BJ (cell line): ENCODE measurements at regions not wholly inside any gene's neighbourhood (a gene's known extent, or its start where the extent isn't known, plus 50 kb on each side); places are given as distances from the start of the nearest gene placed in this dataset.

ENCODE experiments used
- CTCF ChIA-PET: fragments of 350-600 bp; formaldehyde crosslinking; extraction: SDS; loops from one replicate; lab custom pipeline; 2021; ENCODE audit warnings: antibody characterized with exemption, inconsistent platforms; lab: Yijun Ruan, JAX
- POLR2A ChIA-PET: fragments of 300-600 bp; sonication (Branson Sonifier 250); formaldehyde crosslinking; extraction: SDS; loops from one replicate; lab custom pipeline; 2021; ENCODE audit warnings: antibody characterized with exemption; lab: Charles Lee
- DNase-seq: peaks from one replicate; pipeline ENCODE4 v3.0.0-alpha.2; 2011; ENCODE audit warnings: low read depth
- H3K27me3 ChIP-seq: 2 replicates; pipeline ENCODE4 v1.6.0; 2011; ENCODE audit warnings: low read length; ENCODE audit not compliant: control insufficient read depth, insufficient read depth
- H3K36me3 ChIP-seq: 2 replicates; pipeline ENCODE4 v1.5.1; 2011; ENCODE audit warnings: low read length; ENCODE audit not compliant: control insufficient read depth, insufficient read depth
- H3K4me3 ChIP-seq: 2 replicates; pipeline ENCODE4 v1.5.1; 2011; ENCODE audit warnings: low read depth, mild to moderate bottlenecking, control low read depth, low read length
- TF ChIP-seq, protein P1 (sequence below): IDR thresholded peaks from 2 replicates; pipeline ENCODE4 v1.5.1; 2011; ENCODE audit warnings: low read depth, mild to moderate bottlenecking, control low read depth, inconsistent platforms, low read length, moderate library complexity; ENCODE audit not compliant: insufficient read depth

- CTCF ChIA-PET = interaction anchor here (0.8 kb wide), 1 partner anchor 46 kb away, joined by 3 read pairs; no protein-coding TSS in a partner anchor
- Histone ChIP-seq H3K4me3 (no peak overlapping the region), H3K27me3 (peaks cover 3% of the 10 kb centered on the region), H3K36me3 (no peaks in the 10 kb centered on the region)
- POLR2A ChIA-PET = no interaction called here
- TF ChIP-seq, protein P1, sequence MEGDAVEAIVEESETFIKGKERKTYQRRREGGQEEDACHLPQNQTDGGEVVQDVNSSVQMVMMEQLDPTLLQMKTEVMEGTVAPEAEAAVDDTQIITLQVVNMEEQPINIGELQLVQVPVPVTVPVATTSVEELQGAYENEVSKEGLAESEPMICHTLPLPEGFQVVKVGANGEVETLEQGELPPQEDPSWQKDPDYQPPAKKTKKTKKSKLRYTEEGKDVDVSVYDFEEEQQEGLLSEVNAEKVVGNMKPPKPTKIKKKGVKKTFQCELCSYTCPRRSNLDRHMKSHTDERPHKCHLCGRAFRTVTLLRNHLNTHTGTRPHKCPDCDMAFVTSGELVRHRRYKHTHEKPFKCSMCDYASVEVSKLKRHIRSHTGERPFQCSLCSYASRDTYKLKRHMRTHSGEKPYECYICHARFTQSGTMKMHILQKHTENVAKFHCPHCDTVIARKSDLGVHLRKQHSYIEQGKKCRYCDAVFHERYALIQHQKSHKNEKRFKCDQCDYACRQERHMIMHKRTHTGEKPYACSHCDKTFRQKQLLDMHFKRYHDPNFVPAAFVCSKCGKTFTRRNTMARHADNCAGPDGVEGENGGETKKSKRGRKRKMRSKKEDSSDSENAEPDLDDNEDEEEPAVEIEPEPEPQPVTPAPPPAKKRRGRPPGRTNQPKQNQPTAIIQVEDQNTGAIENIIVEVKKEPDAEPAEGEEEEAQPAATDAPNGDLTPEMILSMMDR = no peak
- DNase-seq = no peak
Measured at GRCh38 chr3:197425485-197426120, 127.2 kb upstream of the DLG1 start.

DNA sequence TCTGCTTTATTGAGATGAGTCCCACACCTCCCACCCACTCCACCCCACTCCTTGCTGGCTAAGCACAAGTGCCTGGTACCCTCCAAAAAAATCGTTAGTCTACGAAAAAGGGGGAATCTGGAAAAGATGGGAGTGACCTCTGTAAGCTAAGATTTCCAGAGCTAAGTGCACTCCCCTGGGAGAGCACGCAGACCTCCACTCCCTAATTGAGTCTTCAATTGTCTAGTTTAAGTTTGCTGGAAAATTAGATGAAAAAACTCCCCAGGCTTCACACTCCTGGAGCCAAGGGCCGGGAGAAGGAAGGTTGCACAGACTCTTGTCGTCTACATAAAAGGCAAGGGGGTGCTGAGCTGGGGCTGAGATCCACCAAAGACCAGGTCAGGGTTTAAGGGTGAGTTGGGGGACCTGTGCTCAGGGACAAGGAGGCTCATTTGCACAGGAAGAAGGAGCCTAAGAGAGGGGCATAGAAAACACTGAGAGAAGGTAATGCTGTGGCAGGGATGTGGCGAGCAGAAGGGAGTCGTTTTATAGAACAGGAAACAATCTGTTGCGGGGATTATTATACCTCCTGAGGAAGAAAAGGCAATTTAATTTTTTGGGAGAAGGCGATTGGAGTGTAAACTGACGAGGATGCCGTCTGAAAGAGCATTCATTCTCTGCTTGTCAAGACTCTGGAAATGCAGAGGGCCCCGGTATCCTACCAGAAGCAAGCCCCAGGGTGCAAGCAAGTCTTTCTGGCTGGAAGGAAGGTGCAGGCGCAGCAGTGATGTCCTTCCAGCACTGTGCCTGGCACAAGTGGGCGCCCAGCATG, 126.5 kb upstream of the DLG1 start:
- Histone ChIP-seq H3K27me3 (peaks cover 5% of the 10 kb centered on the region), H3K4me3 (no peak overlapping the region), H3K36me3 (no peaks in the 10 kb centered on the region)
- DNase-seq = no peak
- ChIA-PET POLR2A (no interaction called here), CTCF (no interaction called here)
- TF ChIP-seq, protein P1 = no peak

DNA sequence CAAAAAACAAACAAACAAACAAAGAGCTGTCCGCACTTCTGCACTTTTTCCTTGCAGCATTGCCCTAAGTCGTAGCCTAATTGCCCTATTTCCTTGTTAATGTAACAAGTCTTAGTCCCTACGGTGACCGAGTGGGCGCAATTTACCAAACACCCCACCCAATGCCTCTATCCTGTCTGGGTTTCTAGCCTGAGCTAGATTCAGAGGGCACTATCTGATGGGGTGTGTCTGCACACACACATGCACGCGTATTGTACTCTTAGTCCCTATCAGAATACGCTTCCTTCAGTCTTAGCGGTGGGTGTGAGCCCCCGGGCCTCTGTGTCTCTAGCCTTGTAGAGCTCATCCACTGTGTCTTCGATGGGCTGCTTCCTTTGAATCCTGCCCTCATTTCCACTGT, 125.9 kb upstream of the DLG1 start:
- TF ChIP-seq, protein P1 = no peak
- no peak overlapping the region for H3K4me3 ChIP-seq
- peaks cover 9% of the 10 kb centered on the region for H3K27me3 ChIP-seq
- no peaks in the 10 kb centered on the region for H3K36me3 ChIP-seq
- no peak for DNase-seq
- ChIA-PET CTCF (interaction anchor here (0.7 kb wide), 2 partner anchors 16 to 31 kb away, joined by 3 read pairs; no protein-coding TSS in a partner anchor), POLR2A (no interaction called here)

GRCh38 chr3:197423376-197423775, 125.0 kb upstream of the DLG1 start:
- POLR2A ChIA-PET = no interaction called here
- CTCF ChIA-PET = interaction anchor here (0.7 kb wide), 2 partner anchors 15 to 30 kb away, joined by 3 read pairs; no protein-coding TSS in a partner anchor

DNA sequence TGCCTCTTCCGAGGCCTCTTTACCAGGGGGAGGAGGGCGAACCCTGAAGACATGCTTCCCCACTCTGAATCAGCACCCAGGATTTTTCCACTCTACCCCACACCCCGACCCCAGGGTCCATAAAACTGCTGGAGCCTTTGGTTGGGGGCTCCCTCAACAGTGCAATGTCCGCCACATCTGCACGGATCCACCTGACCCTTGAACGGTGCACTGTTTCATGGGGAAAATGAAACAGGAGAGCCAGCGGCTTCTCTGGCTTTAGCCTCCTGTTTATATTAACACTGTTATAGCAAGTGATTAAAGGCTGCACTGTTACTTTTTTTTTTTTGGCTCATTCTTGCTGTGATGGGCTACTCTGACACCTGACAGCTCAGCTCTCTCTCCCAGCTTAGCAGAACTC, 124.1 kb upstream of the DLG1 start:
- Histone ChIP-seq H3K27me3 (peaks cover 17% of the 10 kb centered on the region), H3K4me3 (no peak overlapping the region), H3K36me3 (no peaks in the 10 kb centered on the region)
- POLR2A ChIA-PET = no interaction called here
- no peak for DNase-seq
- TF ChIP-seq, protein P1 = no peak
- CTCF ChIA-PET = no interaction called here

More at GRCh38 chr3:197423376-197423775, 125.0 kb upstream of the DLG1 start:
- no peak for DNase-seq
- H3K4me3 ChIP-seq = no peak overlapping the region
- H3K27me3 ChIP-seq = peaks cover 14% of the 10 kb centered on the region
- TF ChIP-seq, protein P1 = no peak
- no peaks in the 10 kb centered on the region for H3K36me3 ChIP-seq
